ENCODE measurements at regions not wholly inside any gene's neighbourhood (a gene's known extent, or its start where the extent isn't known, plus 50 kb on each side); places are given as distances from the start of the nearest gene placed in this dataset.

- TF ChIP-seq CTCF (IDR thresholded peaks at IDR 0.05) (no peak), POLR2AphosphoS5 (IDR thresholded peaks at IDR 0.05) (no peak)
Observed at GRCh38 chr4:184924516-184924915, 93.8 kb upstream of the HELT start.
